Parathyroid adenoma (tissue), 2 donors: ENCODE measurements at regions not wholly inside any gene's neighbourhood (a gene's known extent, or its start where the extent isn't known, plus 50 kb on each side); places are given as distances from the start of the nearest gene placed in this dataset.

ENCODE experiments used
- H2AFZ ChIP-seq: fragments of 300-600 bp; sonication (generic); one replicate; pipeline ENCODE4 v1.7.0; 2017; ENCODE audit warnings: antibody characterized with exemption, mild to moderate bottlenecking
- H3K27ac ChIP-seq: fragments of 300-600 bp; sonication (generic); one replicate; pipeline ENCODE4 v1.7.0; 2017
- H3K27me3 ChIP-seq: fragments of 300-600 bp; sonication (generic); one replicate; pipeline ENCODE4 v1.7.0; 2017; ENCODE audit warnings: low read length; ENCODE audit not compliant: control insufficient read depth, insufficient read depth
- H3K36me3 ChIP-seq: fragments of 300-600 bp; sonication (generic); one replicate; pipeline ENCODE4 v1.7.0; 2017; ENCODE audit warnings: low read length; ENCODE audit not compliant: control insufficient read depth, insufficient read depth
- H3K4me1 ChIP-seq: fragments of 300-600 bp; sonication (generic); one replicate; pipeline ENCODE4 v1.7.0; 2017; ENCODE audit warnings: control low read depth
- H3K4me2 ChIP-seq: fragments of 300-600 bp; sonication (generic); one replicate; pipeline ENCODE4 v1.7.0; 2017; ENCODE audit warnings: low read length
- H3K4me3 ChIP-seq: fragments of 300-600 bp; sonication (generic); one replicate; pipeline ENCODE4 v1.7.0; 2017; ENCODE audit warnings: low read depth, low read length
- H3K79me2 ChIP-seq: fragments of 300-600 bp; sonication (generic); one replicate; pipeline ENCODE4 v1.7.0; 2017; ENCODE audit warnings: control low read depth
- H3K9ac ChIP-seq: fragments of 300-600 bp; sonication (generic); one replicate; pipeline ENCODE4 v1.7.0; 2017; ENCODE audit warnings: mild to moderate bottlenecking
- H3K9me3 ChIP-seq: fragments of 300-600 bp; sonication (generic); one replicate; pipeline ENCODE4 v1.7.0; 2017; ENCODE audit warnings: low read length; ENCODE audit not compliant: control insufficient read depth
- CTCF ChIP-seq: fragments of 300-600 bp; sonication (generic); IDR thresholded peaks from one replicate; pipeline ENCODE4 v1.7.0; 2017; ENCODE audit warnings: antibody characterized with exemption, mild to moderate bottlenecking
- donor health status: primary hyperparathyroidism.

GRCh38 chr2:579351-579886, 97.8 kb downstream of the TMEM18 start:
- Histone ChIP-seq H3K4me1 (no peaks in the 10 kb centered on the region), H3K79me2 (no peaks in the 10 kb centered on the region), H3K36me3 (no peaks in the 10 kb centered on the region), H3K4me2 (no peak overlapping the region), H3K27ac (no peak overlapping the region), H3K9ac (no peak overlapping the region), H3K27me3 (no peaks in the 10 kb centered on the region), H2AFZ (no peak overlapping the region), H3K9me3 (no peaks in the 10 kb centered on the region), H3K4me3 (no peak overlapping the region)
- TF ChIP-seq CTCF: no peak

DNA sequence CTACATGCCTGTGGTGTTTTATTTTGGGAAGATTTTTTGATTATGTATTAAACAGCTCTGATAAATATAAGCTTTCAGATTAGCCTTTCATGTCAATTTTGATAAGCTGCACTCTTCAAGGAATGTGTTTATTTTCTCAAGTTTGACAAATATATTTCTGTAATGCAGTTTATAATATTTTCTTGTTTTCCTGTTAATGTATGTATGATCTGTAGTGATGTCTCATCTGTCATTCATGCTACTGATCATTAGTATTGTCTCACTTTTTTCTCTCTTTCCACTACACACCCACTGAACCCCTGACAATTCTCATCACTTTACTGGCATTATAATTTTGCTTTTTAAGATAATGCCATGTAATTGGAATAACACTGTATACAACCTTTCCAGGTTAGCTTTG, 100.9 kb downstream of the TMEM18 start:
- no peak overlapping the region for H3K9ac ChIP-seq
- H3K27ac ChIP-seq: no peak overlapping the region
- no peaks in the 10 kb centered on the region for H3K4me1 ChIP-seq
- no peaks in the 10 kb centered on the region for H3K36me3 ChIP-seq
- H3K9me3 ChIP-seq: no peaks in the 10 kb centered on the region
- no peaks in the 10 kb centered on the region for H3K27me3 ChIP-seq
- no peak overlapping the region for H2AFZ ChIP-seq
- no peak for TF ChIP-seq CTCF
- no peak overlapping the region for H3K4me2 ChIP-seq
- no peak overlapping the region for H3K4me3 ChIP-seq
- H3K79me2 ChIP-seq: no peaks in the 10 kb centered on the region

DNA sequence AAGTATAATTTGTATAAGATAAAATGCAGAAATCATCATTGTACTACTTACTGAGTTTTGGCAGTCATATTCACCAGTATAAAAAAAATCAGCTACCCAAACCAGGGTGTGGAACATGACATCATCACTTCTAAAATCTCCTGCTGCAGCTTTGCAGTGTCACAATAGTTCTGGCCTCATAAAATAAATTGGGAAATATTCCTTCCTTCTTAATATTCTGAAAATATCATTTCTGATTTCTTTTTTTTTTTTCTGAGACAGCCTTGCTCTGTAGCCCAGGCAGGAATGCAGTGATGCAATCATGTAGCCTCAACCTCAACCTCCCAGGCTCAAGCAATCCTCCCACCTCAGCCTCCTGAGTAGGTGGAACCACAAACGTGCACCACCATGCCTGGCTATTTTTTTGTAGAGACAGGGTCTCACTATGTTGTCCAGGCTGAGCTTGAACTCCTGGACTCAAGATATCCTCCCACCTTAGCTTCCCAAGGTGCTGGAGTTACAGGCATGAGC, 101.4 kb downstream of the TMEM18 start:
- no peaks in the 10 kb centered on the region for H3K27me3 ChIP-seq
- H3K9me3 ChIP-seq: no peaks in the 10 kb centered on the region
- H3K79me2 ChIP-seq: no peaks in the 10 kb centered on the region
- no peak overlapping the region for H2AFZ ChIP-seq
- no peaks in the 10 kb centered on the region for H3K4me1 ChIP-seq
- H3K27ac ChIP-seq: no peak overlapping the region
- H3K9ac ChIP-seq: no peak overlapping the region
- no peak overlapping the region for H3K4me3 ChIP-seq
- no peak for TF ChIP-seq CTCF
- H3K4me2 ChIP-seq: no peak overlapping the region
- H3K36me3 ChIP-seq: no peaks in the 10 kb centered on the region

- Histone ChIP-seq H3K9me3 (no peaks in the 10 kb centered on the region), H3K4me1 (no peaks in the 10 kb centered on the region), H3K79me2 (no peaks in the 10 kb centered on the region), H3K4me2 (no peak overlapping the region), H2AFZ (no peak overlapping the region), H3K4me3 (no peak overlapping the region), H3K9ac (no peak overlapping the region), H3K27ac (no peak overlapping the region), H3K36me3 (no peaks in the 10 kb centered on the region), H3K27me3 (no peaks in the 10 kb centered on the region)
- no peak for TF ChIP-seq CTCF
Measured at GRCh38 chr2:575030-575726, 102.0 kb downstream of the TMEM18 start.
